OCI-LY3 (cell line): ENCODE measurements at regions not wholly inside any gene's neighbourhood (a gene's known extent, or its start where the extent isn't known, plus 50 kb on each side); places are given as distances from the start of the nearest gene placed in this dataset.

ENCODE experiments used
- H2AFZ ChIP-seq: fragments of 200-600, 300-600 bp; shearing (Covaris generic); 2 replicates; pipeline ENCODE4 v1.6.0; 2014; ENCODE audit warnings: antibody characterized with exemption, low read depth, low read length
- H3K27ac ChIP-seq: fragments of 200-600, 300-600 bp; sonication (generic); 2 replicates; pipeline ENCODE4 v1.5.1; 2014; ENCODE audit warnings: mild to moderate bottlenecking, low read length, moderate library complexity, mixed read lengths
- H3K27me3 ChIP-seq: fragments of 200-600, 300-600 bp; sonication (generic); 2 replicates; pipeline ENCODE4 v1.6.1; 2014; ENCODE audit warnings: low read depth, low read length, mixed read lengths
- H3K36me3 ChIP-seq: fragments of 200-600, 300-600 bp; sonication (generic); replicated peaks from 2 replicates; pipeline ENCODE3; 2014; ENCODE audit warnings: low read depth, low read length, mixed read lengths
- H3K4me1 ChIP-seq: fragments of 300-600, 200-600 bp; sonication (generic); 2 replicates; pipeline ENCODE4 v1.6.1; 2014; ENCODE audit warnings: low read length, mixed read lengths
- H3K4me2 ChIP-seq: fragments of 200-600, 300-600 bp; sonication (generic); 2 replicates; pipeline ENCODE4 v1.6.1; 2014; ENCODE audit warnings: low read length, mixed read lengths
- H3K4me3 ChIP-seq: fragments of 300-600, 200-600 bp; sonication (generic); 2 replicates; pipeline ENCODE4 v1.5.1; 2014; ENCODE audit warnings: antibody characterized with exemption, mild to moderate bottlenecking, low read length, moderate library complexity
- H3K79me2 ChIP-seq: fragments of 300-600, 200-600 bp; shearing (Covaris generic); 2 replicates; pipeline ENCODE4 v1.6.1; 2014; ENCODE audit warnings: mild to moderate bottlenecking, low read length, mixed read lengths
- H3K9ac ChIP-seq: fragments of 300-600, 200-600 bp; shearing (Covaris generic); 2 replicates; pipeline ENCODE4 v1.6.0; 2014; ENCODE audit warnings: mild to moderate bottlenecking, low read length, moderate library complexity
- H3K9me3 ChIP-seq: fragments of 200-600, 300-600 bp; shearing (Covaris generic); 2 replicates; pipeline ENCODE4 v1.6.1; 2014; ENCODE audit warnings: low read length, mixed read lengths; ENCODE audit not compliant: insufficient read depth
- H4K20me1 ChIP-seq: fragments of 200-600, 300-600 bp; sonication (generic); 2 replicates; pipeline ENCODE4 v1.6.1; 2016; ENCODE audit warnings: low read length, mixed read lengths; ENCODE audit not compliant: insufficient read depth
- EZH2phosphoT487 ChIP-seq: fragments of 200-600 bp; shearing (Covaris generic); IDR thresholded peaks from 2 replicates; pipeline ENCODE4 v1.6.1; 2018; ENCODE audit warnings: antibody characterized with exemption, mixed run types, low read depth
- TF ChIP-seq, protein P1 (sequence below): fragments of 200-600, 300-600 bp; sonication (generic); IDR thresholded peaks from 2 replicates; pipeline ENCODE4 v1.5.1; 2014; ENCODE audit warnings: antibody characterized with exemption, low read length, low read depth

GRCh38 chr1:221302357-221302756, 423.1 kb downstream of the HLX start:
- peaks cover 22% of the 10 kb centered on the region for H3K27me3 ChIP-seq
- no peak overlapping the region for H3K9ac ChIP-seq
- no peak overlapping the region for H3K27ac ChIP-seq
- H2AFZ ChIP-seq = no peak overlapping the region
- H3K4me1 ChIP-seq = no peaks in the 10 kb centered on the region
- no peaks in the 10 kb centered on the region for H4K20me1 ChIP-seq
- no peak overlapping the region for H3K4me3 ChIP-seq
- no peaks in the 10 kb centered on the region for H3K9me3 ChIP-seq
- no peak overlapping the region for H3K4me2 ChIP-seq
- H3K79me2 ChIP-seq = no peaks in the 10 kb centered on the region
- TF ChIP-seq EZH2phosphoT487 = no peak
- TF ChIP-seq, protein P1, sequence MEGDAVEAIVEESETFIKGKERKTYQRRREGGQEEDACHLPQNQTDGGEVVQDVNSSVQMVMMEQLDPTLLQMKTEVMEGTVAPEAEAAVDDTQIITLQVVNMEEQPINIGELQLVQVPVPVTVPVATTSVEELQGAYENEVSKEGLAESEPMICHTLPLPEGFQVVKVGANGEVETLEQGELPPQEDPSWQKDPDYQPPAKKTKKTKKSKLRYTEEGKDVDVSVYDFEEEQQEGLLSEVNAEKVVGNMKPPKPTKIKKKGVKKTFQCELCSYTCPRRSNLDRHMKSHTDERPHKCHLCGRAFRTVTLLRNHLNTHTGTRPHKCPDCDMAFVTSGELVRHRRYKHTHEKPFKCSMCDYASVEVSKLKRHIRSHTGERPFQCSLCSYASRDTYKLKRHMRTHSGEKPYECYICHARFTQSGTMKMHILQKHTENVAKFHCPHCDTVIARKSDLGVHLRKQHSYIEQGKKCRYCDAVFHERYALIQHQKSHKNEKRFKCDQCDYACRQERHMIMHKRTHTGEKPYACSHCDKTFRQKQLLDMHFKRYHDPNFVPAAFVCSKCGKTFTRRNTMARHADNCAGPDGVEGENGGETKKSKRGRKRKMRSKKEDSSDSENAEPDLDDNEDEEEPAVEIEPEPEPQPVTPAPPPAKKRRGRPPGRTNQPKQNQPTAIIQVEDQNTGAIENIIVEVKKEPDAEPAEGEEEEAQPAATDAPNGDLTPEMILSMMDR = no peak
- no peaks in the 10 kb centered on the region for H3K36me3 ChIP-seq

GRCh38 chr1:221302810-221303209, 423.6 kb downstream of the HLX start:
- Histone ChIP-seq H3K9me3 (no peaks in the 10 kb centered on the region), H4K20me1 (no peaks in the 10 kb centered on the region), H3K9ac (no peak overlapping the region), H3K4me3 (no peak overlapping the region), H3K36me3 (no peaks in the 10 kb centered on the region), H3K4me1 (no peaks in the 10 kb centered on the region), H3K27me3 (peaks cover 22% of the 10 kb centered on the region), H3K4me2 (no peak overlapping the region), H3K79me2 (no peaks in the 10 kb centered on the region), H2AFZ (no peak overlapping the region), H3K27ac (no peak overlapping the region)
- TF ChIP-seq, protein P1 = no peak
- no peak for TF ChIP-seq EZH2phosphoT487

- Histone ChIP-seq H3K27me3 (peaks cover 22% of the 10 kb centered on the region), H3K36me3 (no peaks in the 10 kb centered on the region), H3K27ac (no peak overlapping the region), H3K4me1 (no peaks in the 10 kb centered on the region), H3K4me2 (no peak overlapping the region), H3K9me3 (no peaks in the 10 kb centered on the region), H4K20me1 (no peaks in the 10 kb centered on the region), H3K9ac (no peak overlapping the region), H3K79me2 (no peaks in the 10 kb centered on the region), H3K4me3 (no peak overlapping the region), H2AFZ (no peak overlapping the region)
- TF ChIP-seq, protein P1 = no peak
- no peak for TF ChIP-seq EZH2phosphoT487
Observed at GRCh38 chr1:221303623-221304022, 424.4 kb downstream of the HLX start.

DNA sequence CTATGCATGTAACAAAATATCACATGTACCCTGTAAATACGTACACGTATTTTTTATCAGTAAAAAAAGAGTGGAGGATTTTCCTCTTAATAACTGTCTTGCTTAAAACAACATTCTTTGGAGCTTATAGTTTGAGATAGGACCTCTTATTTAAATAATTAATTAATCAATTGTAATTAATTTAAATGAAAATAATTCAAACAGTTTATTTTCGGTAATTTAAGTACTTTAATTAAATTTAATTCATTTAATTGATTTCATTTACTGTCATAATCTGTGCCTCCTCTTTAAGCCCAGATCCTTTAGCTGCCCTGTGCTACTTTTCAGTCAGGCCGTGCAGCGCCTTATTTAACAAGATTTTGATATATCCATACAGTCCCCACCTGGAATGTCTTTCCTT, 427.0 kb downstream of the HLX start:
- Histone ChIP-seq H3K9ac (no peak overlapping the region), H3K4me3 (no peak overlapping the region), H3K27me3 (peaks cover 22% of the 10 kb centered on the region), H3K79me2 (no peaks in the 10 kb centered on the region), H3K27ac (no peak overlapping the region), H3K4me1 (no peaks in the 10 kb centered on the region), H3K4me2 (no peak overlapping the region), H2AFZ (no peak overlapping the region), H3K36me3 (no peaks in the 10 kb centered on the region), H3K9me3 (no peaks in the 10 kb centered on the region), H4K20me1 (no peaks in the 10 kb centered on the region)
- no peak for TF ChIP-seq EZH2phosphoT487
- TF ChIP-seq, protein P1 = no peak
